ENCODE measurements at regions not wholly inside any gene's neighbourhood (a gene's known extent, or its start where the extent isn't known, plus 50 kb on each side); places are given as distances from the start of the nearest gene placed in this dataset.

DNA sequence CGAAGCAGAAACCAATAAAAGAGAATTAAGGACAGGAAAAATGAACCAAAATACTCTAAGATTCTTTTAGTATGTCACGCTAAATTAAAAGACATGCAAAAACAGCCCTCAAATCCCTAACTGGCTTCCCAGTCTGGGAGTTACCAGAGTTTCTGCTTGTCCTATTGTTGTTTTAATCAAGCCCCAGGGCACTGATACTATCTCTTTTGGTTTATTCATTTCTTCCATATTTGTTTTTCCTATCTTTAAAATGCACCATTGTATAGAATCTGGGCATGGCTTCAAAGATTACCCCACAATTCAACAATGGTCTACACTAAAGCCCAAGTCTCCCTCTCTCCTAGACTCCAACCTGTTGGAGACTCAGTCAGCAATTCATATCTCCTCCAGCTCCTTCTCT, 169.1 kb downstream of the MYLK4 start:
- Histone ChIP-seq H3K9me3 (peaks cover 0 to 10% (median 0%) of the 10 kb centered on the region in 3 donors), H3K27ac (no peak overlapping the region)

DNA sequence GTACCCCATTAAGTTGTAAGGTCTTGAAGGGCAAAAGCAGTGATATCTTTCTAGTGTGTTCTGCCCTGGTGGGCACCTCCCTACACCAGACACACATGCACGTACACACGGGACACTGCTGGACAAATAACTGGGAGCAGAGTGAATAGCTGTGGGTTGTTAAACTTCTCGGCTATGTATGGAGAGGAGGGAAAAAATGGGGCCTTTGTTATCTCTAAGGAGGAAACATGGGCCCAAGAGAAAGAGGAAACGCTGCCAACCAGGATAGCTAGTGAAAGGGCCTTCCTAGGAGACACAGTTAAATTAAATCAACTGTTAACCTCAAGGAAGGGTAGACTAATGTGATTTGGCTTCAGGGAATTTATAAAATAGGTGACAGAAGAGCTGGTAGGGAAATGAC, 169.7 kb downstream of the MYLK4 start:
- H3K27ac ChIP-seq = no peak overlapping the region
- DNase-seq = no peak
- H3K4me1 ChIP-seq = peaks cover 0 to 6% (median 2%) of the 10 kb centered on the region in 4 donors
- TF ChIP-seq, protein P1, sequence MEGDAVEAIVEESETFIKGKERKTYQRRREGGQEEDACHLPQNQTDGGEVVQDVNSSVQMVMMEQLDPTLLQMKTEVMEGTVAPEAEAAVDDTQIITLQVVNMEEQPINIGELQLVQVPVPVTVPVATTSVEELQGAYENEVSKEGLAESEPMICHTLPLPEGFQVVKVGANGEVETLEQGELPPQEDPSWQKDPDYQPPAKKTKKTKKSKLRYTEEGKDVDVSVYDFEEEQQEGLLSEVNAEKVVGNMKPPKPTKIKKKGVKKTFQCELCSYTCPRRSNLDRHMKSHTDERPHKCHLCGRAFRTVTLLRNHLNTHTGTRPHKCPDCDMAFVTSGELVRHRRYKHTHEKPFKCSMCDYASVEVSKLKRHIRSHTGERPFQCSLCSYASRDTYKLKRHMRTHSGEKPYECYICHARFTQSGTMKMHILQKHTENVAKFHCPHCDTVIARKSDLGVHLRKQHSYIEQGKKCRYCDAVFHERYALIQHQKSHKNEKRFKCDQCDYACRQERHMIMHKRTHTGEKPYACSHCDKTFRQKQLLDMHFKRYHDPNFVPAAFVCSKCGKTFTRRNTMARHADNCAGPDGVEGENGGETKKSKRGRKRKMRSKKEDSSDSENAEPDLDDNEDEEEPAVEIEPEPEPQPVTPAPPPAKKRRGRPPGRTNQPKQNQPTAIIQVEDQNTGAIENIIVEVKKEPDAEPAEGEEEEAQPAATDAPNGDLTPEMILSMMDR (IDR thresholded peaks at IDR 0.05) = no peak
- no peak overlapping the region for H3K4me3 ChIP-seq
- no peaks in the 10 kb centered on the region for H3K27me3 ChIP-seq
- H3K36me3 ChIP-seq = no peaks in the 10 kb centered on the region
- intact Hi-C loops (cut with DNase I; ENCODE audit: low total_unique reads) = no loop called here
- H3K9me3 ChIP-seq = peaks cover 0 to 10% (median 0%) of the 10 kb centered on the region in 3 donors

More for the DNA sequence above, 169.1 kb downstream of the MYLK4 start:
- intact Hi-C loops (cut with DNase I; ENCODE audit: low total_unique reads) = no loop called here
- peaks cover 0 to 6% (median 2%) of the 10 kb centered on the region in 4 donors for H3K4me1 ChIP-seq
- H3K4me3 ChIP-seq = no peak overlapping the region
- no peaks in the 10 kb centered on the region for H3K27me3 ChIP-seq
- no peak for DNase-seq
- TF ChIP-seq, protein P1 (IDR thresholded peaks at IDR 0.05) = no peak
- H3K36me3 ChIP-seq = no peaks in the 10 kb centered on the region

DNA sequence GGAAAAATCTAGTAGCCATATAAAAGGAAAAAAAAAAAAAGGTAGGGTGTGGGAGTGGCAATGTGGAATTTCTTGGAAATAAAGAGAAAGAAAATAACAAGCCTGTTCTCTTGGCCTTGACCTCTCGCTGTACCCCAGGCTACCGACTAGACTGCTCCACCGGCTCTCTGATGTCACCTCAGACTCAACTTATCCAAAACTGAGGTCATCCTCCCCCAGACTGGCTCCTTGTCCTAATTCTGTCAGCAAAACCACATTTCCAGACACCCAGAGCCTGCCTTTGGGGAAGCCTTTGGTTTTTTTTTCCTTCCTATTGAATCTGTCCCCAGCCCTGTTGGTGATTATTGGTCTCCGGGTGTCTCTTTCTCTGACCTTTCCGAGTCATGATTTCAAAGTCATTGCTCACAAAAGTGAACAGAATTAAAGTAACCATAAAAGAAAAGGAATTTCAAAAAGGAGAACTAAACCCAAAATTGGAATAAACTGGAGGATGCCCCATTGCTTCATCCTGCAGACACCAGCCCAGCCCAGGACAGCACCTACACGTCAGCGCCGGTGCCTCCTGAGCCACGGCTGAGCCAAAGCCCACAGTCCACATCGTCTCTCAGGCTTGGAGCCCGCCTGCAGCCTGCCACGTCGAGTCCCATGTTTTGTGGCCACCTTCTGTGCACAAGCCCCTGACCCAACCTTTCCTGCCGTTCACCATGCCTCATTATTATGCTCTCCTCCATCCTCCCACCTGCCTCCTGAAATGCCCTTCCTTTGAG, 170.7 kb downstream of the MYLK4 start:
- Histone ChIP-seq H3K4me1 (peaks cover 0 to 6% (median 2%) of the 10 kb centered on the region in 4 donors), H3K27me3 (no peaks in the 10 kb centered on the region), H3K27ac (no peak overlapping the region), H3K9me3 (peaks cover 0 to 4% (median 0%) of the 10 kb centered on the region in 3 donors), H3K36me3 (no peaks in the 10 kb centered on the region), H3K4me3 (no peak overlapping the region)
- TF ChIP-seq, protein P1 (IDR thresholded peaks at IDR 0.05) = no peak
- intact Hi-C loops (cut with DNase I; ENCODE audit: low total_unique reads) = no loop called here
- no peak for DNase-seq

DNA sequence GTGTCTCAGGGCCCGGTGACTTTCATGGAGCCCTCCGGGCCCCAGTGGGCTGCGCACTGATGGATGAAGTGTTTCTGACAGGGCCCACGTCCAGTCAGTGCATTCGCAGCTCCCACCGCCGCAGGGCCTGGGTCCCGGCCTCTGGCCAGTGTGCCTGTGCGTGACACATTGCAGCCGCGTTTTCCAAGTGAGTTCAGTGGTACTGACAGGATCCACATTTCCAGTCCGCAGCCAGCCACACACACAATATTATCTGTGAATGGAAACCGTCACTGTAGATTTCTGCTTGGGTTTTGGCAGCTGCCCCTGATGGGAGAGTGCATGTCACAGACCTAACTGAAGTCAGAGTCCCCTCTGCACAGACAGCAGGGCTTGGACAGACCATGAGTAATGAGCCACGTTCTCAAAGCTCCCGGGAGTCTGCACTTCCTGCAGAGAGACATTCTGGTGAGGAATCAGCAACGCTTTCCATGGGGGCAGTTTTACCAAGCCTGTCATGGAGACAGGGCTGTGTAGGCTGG, 171.4 kb downstream of the MYLK4 start:
- intact Hi-C loops (cut with DNase I; ENCODE audit: low total_unique reads) = no loop called here
- Histone ChIP-seq H3K9me3 (peaks cover 0 to 7% (median 0%) of the 10 kb centered on the region in 3 donors), H3K4me1 (peaks cover 0 to 6% (median 2%) of the 10 kb centered on the region in 4 donors), H3K27me3 (no peaks in the 10 kb centered on the region), H3K4me3 (no peak overlapping the region), H3K27ac (no peak overlapping the region), H3K36me3 (no peaks in the 10 kb centered on the region)
- TF ChIP-seq, protein P1 (IDR thresholded peaks at IDR 0.05) = no peak
- no peak for DNase-seq

DNA sequence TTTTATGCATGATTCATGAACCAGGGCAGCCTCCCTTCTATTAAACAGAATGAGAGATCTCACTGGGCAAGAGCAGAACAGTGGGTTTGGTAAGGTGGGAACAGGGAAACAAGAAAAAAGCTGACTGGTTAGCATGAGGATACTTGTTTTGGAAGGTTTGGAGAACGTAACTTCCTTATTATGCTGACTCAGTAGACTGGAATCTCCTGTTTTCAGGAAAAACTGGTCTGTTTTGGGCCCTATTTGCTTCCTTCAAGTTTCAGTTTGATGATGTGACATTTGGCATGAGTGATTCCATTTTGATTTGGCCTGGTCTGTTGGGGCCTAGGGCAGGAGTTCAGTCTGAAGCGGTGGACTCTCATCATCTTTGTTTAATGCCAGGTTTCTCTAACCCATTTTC, 172.0 kb downstream of the MYLK4 start:
- intact Hi-C loops (cut with DNase I; ENCODE audit: low total_unique reads) = no loop called here
- Histone ChIP-seq H3K4me3 (no peak overlapping the region), H3K4me1 (peaks cover 0 to 6% (median 2%) of the 10 kb centered on the region in 4 donors), H3K27me3 (no peaks in the 10 kb centered on the region), H3K36me3 (no peaks in the 10 kb centered on the region), H3K27ac (no peak overlapping the region), H3K9me3 (peaks cover 0 to 9% (median 0%) of the 10 kb centered on the region in 3 donors)
- DNase-seq = no peak
- TF ChIP-seq, protein P1 (IDR thresholded peaks at IDR 0.05) = no peak
